Tibial artery (tissue), 4 donors: ENCODE measurements at regions not wholly inside any gene's neighbourhood (a gene's known extent, or its start where the extent isn't known, plus 50 kb on each side); places are given as distances from the start of the nearest gene placed in this dataset.

Experiments
- DNase-seq, 2 donors: peaks; one replicate each; pipeline ENCODE4 v3.0.0-alpha.2; 2019
- H3K27ac ChIP-seq, 2 donors: fragments of 200-600 bp; sonication (generic) in 1 of 2; 1 replicate in 1 of 2; 2 replicates in 1 of 2; pipeline ENCODE4 v1.5.1; 2018 to 2019; ENCODE audit warnings: mild to moderate bottlenecking in 1 of 2
- H3K27me3 ChIP-seq, 2 donors: fragments of 200-600 bp; sonication (generic) in 1 of 2; one replicate each; pipeline versions ENCODE4 v1.5.1 to v1.6.0; 2016 to 2019
- H3K36me3 ChIP-seq, 3 donors: fragments of 200-600 bp; sonication (generic) in 2 of 3; one replicate each; pipeline ENCODE4 v1.5.1; 2016 to 2019; ENCODE audit warnings: mild to moderate bottlenecking in 2 of 3
- H3K4me1 ChIP-seq, 4 donors: fragments of 200-600 bp; sonication (generic) in 2 of 4; 1 replicate in 3 of 4; 2 replicates in 1 of 4; pipeline ENCODE4 v1.5.1; 2016 to 2019
- H3K4me3 ChIP-seq, 2 donors: fragments of 200-600 bp; sonication (generic) in 1 of 2; 1 replicate in 1 of 2; 2 replicates in 1 of 2; pipeline ENCODE4 v1.5.1; 2018 to 2019; ENCODE audit warnings: mild to moderate bottlenecking in 2 of 2
- H3K9me3 ChIP-seq, 3 donors: fragments of 200-600 bp; sonication (generic) in 1 of 3; one replicate each; pipeline ENCODE4 v1.5.1; 2016 to 2019
- CTCF ChIP-seq, 2 experiments: fragments of 200-600 bp in 1 of 2; fragments of 450-650 bp in 1 of 2; IDR thresholded peaks; one replicate each; pipeline ENCODE4 v1.5.1; 2017 to 2019; ENCODE audit warnings: antibody characterized with exemption in 2 of 2, mild to moderate bottlenecking in 1 of 2, moderate library complexity in 1 of 2
- intact Hi-C: fragments of 100-400 bp; cut with DNase I; formaldehyde crosslinking; loops from one replicate; pipeline ENCODE4 v1.15.0; 2023; ENCODE audit warnings: low total_unique reads

- DNase-seq = no peak
- intact Hi-C loops = no loop called here
- no peak for TF ChIP-seq CTCF (IDR thresholded peaks at IDR 0.05)
- no peaks in the 10 kb centered on the region for H3K36me3 ChIP-seq
- H3K27me3 ChIP-seq = peaks cover 0 to 45% of the 10 kb centered on the region in 2 donors
- peaks cover 0 to 13% (median 5%) of the 10 kb centered on the region in 4 donors for H3K4me1 ChIP-seq
- peak overlapping the region; percentile 36 to 76 for H3K27ac ChIP-seq
- no peaks in the 10 kb centered on the region for H3K9me3 ChIP-seq
- H3K4me3 ChIP-seq = peak overlapping the region in 1 of 2 donors; percentile 32
Measured at GRCh38 chr21:43361127-43361492, 65.8 kb downstream of the SIK1 start.

- Histone ChIP-seq H3K9me3 (no peaks in the 10 kb centered on the region), H3K27me3 (peaks cover 0 to 44% of the 10 kb centered on the region in 2 donors), H3K4me3 (no peak overlapping the region), H3K4me1 (peaks cover 0 to 13% (median 5%) of the 10 kb centered on the region in 4 donors), H3K27ac (peak overlapping the region in 1 of 2 donors; percentile 76), H3K36me3 (no peaks in the 10 kb centered on the region)
- intact Hi-C loops = no loop called here
- TF ChIP-seq CTCF (IDR thresholded peaks at IDR 0.05) = no peak
- DNase-seq = no peak
Measured at GRCh38 chr21:43360441-43361126, 66.3 kb downstream of the SIK1 start.

- H3K4me1 ChIP-seq = peaks cover 0 to 13% (median 5%) of the 10 kb centered on the region in 4 donors
- no peak overlapping the region for H3K4me3 ChIP-seq
- DNase-seq = no peak
- intact Hi-C loops = no loop called here
- no peaks in the 10 kb centered on the region for H3K36me3 ChIP-seq
- no peaks in the 10 kb centered on the region for H3K9me3 ChIP-seq
- no peak overlapping the region for H3K27ac ChIP-seq
- peaks cover 0 to 31% of the 10 kb centered on the region in 2 donors for H3K27me3 ChIP-seq
- no peak for TF ChIP-seq CTCF (IDR thresholded peaks at IDR 0.05)
Measured at GRCh38 chr21:43358940-43359822, 67.8 kb downstream of the SIK1 start.

- intact Hi-C loops = no loop called here
- Histone ChIP-seq H3K9me3 (no peaks in the 10 kb centered on the region), H3K4me1 (peaks cover 0 to 13% (median 5%) of the 10 kb centered on the region in 4 donors), H3K27me3 (peaks cover 0 to 26% of the 10 kb centered on the region in 2 donors), H3K4me3 (no peak overlapping the region), H3K27ac (no peak overlapping the region), H3K36me3 (no peaks in the 10 kb centered on the region)
- no peak for DNase-seq
- no peak for TF ChIP-seq CTCF (IDR thresholded peaks at IDR 0.05)
Measured at GRCh38 chr21:43357715-43358430, 69.1 kb downstream of the SIK1 start.

GRCh38 chr21:43355925-43356289 is 71.0 kb downstream of the SIK1 start:
- no peak for DNase-seq
- Histone ChIP-seq H3K4me3 (no peak overlapping the region), H3K36me3 (no peaks in the 10 kb centered on the region), H3K27me3 (peaks cover 0 to 14% of the 10 kb centered on the region in 2 donors), H3K9me3 (no peaks in the 10 kb centered on the region), H3K4me1 (no peaks in the 10 kb centered on the region), H3K27ac (no peak overlapping the region)
- intact Hi-C loops = no loop called here
- TF ChIP-seq CTCF (IDR thresholded peaks at IDR 0.05) = no peak
